PFSK-1 (cell line): ENCODE measurements at regions not wholly inside any gene's neighbourhood (a gene's known extent, or its start where the extent isn't known, plus 50 kb on each side); places are given as distances from the start of the nearest gene placed in this dataset.

Source experiments
- FOXP2 ChIP-seq: optimal IDR thresholded peaks from 2 replicates; pipeline ENCODE3; 2011; ENCODE audit warnings: borderline replicate concordance, control low read depth, inconsistent platforms; ENCODE audit not compliant: insufficient read depth; ENCODE audit errors: extremely low read length, extremely low read depth
- SIN3A ChIP-seq: IDR thresholded peaks from 2 replicates; pipeline ENCODE4 v1.6.1; 2012; ENCODE audit warnings: mild to moderate bottlenecking, low read length, moderate library complexity, borderline replicate concordance; ENCODE audit not compliant: insufficient read depth
- TAF1 ChIP-seq: IDR thresholded peaks from 2 replicates; pipeline ENCODE4 v1.6.1; 2012; ENCODE audit warnings: low read length, control low read depth, borderline replicate concordance; ENCODE audit not compliant: insufficient read depth

GRCh38 chr3:81244231-81244630 is 517.2 kb downstream of the GBE1 start:
- TF ChIP-seq FOXP2 (no peak), SIN3A (no peak), TAF1 (no peak)
